ENCODE measurements at regions not wholly inside any gene's neighbourhood (a gene's known extent, or its start where the extent isn't known, plus 50 kb on each side); places are given as distances from the start of the nearest gene placed in this dataset.

DNA sequence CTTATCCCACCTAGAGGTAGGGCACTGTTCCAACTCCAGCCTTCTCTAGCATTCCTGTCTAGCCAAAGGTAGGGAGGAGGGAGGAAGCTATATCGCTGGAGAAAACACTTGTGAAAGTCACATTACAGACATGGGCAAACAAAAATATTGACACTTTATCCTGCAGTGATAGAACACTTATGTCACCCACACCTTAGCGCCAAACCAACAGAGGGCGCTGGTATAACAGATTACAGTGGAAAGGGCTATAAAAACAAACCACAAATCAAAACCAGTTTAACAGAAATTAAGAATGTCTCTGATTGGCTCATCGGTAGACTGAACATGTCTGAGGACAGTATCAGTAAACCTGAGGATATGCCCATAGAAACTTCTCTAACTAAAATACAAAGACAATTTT is 451.3 kb downstream of the TLL1 start:
- TF ChIP-seq TEAD4 (IDR thresholded peaks at IDR 0.05) (no peak), NFIC (IDR thresholded peaks at IDR 0.05) (no peak), RAD21 (IDR thresholded peaks at IDR 0.05; ENCODE audit: low read depth) (peak; percentile 52; the same call in 1 of the 2 replicates)

DNA sequence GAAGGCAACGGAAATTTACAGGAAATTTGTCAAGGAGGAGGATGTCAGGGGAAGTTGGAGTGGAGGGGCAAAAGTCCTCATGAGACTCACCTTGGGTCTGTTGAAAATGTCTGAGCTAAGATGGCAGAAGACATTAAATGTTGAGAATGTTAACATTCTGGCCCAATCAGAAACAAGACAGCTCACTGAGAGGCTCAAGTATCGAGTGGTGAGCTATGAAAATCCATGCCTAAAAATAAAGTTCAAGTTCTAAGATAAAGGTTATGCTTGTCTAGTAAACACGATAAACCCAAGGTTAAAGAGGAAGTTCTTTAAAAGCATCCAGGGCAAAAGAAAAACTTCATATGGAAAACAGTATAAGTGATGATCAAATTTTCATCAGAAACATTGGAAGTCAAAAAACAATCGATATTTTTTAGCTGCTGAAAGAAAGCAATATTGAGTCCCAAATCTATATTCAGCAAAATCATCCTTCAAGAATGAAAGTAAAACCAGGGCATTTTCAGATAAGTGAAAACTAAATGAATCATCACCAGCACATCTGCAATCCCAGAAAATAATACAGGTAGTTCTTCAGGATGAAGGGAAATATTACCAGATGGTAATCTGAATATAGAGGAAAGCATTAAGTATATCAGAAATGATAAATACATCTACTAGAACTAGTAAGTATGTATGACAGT is 462.4 kb downstream of the TLL1 start:
- TF ChIP-seq USF1 (IDR thresholded peaks at IDR 0.05) (no peak), CEBPB (IDR thresholded peaks at IDR 0.05) (no peak), EP300 (IDR thresholded peaks at IDR 0.05; ENCODE audit: borderline replicate concordance) (no peak), FOXM1 (IDR thresholded peaks at IDR 0.05; ENCODE audit: borderline replicate concordance, low read depth) (no peak), ZBTB7A (IDR thresholded peaks at IDR 0.05; ENCODE audit: low read depth) (no peak), TCF12 (IDR thresholded peaks at IDR 0.05; ENCODE audit: low read depth) (no peak), TAF1 (IDR thresholded peaks at IDR 0.05; ENCODE audit: low read depth) (no peak), CREB1 (IDR thresholded peaks at IDR 0.05; ENCODE audit: low read depth) (no peak), NFIC (IDR thresholded peaks at IDR 0.05) (no peak), RAD21 (IDR thresholded peaks at IDR 0.05; ENCODE audit: low read depth) (no peak), TEAD4 (IDR thresholded peaks at IDR 0.05) (no peak), EGR1 (IDR thresholded peaks at IDR 0.05) (no peak)
- TF ChIP-seq, protein P1, sequence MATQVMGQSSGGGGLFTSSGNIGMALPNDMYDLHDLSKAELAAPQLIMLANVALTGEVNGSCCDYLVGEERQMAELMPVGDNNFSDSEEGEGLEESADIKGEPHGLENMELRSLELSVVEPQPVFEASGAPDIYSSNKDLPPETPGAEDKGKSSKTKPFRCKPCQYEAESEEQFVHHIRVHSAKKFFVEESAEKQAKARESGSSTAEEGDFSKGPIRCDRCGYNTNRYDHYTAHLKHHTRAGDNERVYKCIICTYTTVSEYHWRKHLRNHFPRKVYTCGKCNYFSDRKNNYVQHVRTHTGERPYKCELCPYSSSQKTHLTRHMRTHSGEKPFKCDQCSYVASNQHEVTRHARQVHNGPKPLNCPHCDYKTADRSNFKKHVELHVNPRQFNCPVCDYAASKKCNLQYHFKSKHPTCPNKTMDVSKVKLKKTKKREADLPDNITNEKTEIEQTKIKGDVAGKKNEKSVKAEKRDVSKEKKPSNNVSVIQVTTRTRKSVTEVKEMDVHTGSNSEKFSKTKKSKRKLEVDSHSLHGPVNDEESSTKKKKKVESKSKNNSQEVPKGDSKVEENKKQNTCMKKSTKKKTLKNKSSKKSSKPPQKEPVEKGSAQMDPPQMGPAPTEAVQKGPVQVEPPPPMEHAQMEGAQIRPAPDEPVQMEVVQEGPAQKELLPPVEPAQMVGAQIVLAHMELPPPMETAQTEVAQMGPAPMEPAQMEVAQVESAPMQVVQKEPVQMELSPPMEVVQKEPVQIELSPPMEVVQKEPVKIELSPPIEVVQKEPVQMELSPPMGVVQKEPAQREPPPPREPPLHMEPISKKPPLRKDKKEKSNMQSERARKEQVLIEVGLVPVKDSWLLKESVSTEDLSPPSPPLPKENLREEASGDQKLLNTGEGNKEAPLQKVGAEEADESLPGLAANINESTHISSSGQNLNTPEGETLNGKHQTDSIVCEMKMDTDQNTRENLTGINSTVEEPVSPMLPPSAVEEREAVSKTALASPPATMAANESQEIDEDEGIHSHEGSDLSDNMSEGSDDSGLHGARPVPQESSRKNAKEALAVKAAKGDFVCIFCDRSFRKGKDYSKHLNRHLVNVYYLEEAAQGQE (IDR thresholded peaks at IDR 0.05; ENCODE audit: low read depth) = no peak

GRCh38 chr4:166341992-166342391 is 469.0 kb downstream of the TLL1 start:
- TF ChIP-seq FOXM1 (IDR thresholded peaks at IDR 0.05; ENCODE audit: borderline replicate concordance, low read depth) (no peak), RAD21 (IDR thresholded peaks at IDR 0.05; ENCODE audit: low read depth) (no peak), CREB1 (IDR thresholded peaks at IDR 0.05; ENCODE audit: low read depth) (no peak), USF1 (IDR thresholded peaks at IDR 0.05) (no peak), ZBTB7A (IDR thresholded peaks at IDR 0.05; ENCODE audit: low read depth) (no peak), YY1 (IDR thresholded peaks at IDR 0.05; ENCODE audit: low read depth) (no peak), TAF1 (IDR thresholded peaks at IDR 0.05; ENCODE audit: low read depth) (no peak), EGR1 (IDR thresholded peaks at IDR 0.05) (no peak), CEBPB (IDR thresholded peaks at IDR 0.05) (no peak), EP300 (IDR thresholded peaks at IDR 0.05; ENCODE audit: borderline replicate concordance) (no peak), TCF12 (IDR thresholded peaks at IDR 0.05; ENCODE audit: low read depth) (no peak), TEAD4 (IDR thresholded peaks at IDR 0.05) (no peak), NFIC (IDR thresholded peaks at IDR 0.05) (no peak)
- TF ChIP-seq, protein P2, sequence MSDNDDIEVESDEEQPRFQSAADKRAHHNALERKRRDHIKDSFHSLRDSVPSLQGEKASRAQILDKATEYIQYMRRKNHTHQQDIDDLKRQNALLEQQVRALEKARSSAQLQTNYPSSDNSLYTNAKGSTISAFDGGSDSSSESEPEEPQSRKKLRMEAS (IDR thresholded peaks at IDR 0.05) = no peak

DNA sequence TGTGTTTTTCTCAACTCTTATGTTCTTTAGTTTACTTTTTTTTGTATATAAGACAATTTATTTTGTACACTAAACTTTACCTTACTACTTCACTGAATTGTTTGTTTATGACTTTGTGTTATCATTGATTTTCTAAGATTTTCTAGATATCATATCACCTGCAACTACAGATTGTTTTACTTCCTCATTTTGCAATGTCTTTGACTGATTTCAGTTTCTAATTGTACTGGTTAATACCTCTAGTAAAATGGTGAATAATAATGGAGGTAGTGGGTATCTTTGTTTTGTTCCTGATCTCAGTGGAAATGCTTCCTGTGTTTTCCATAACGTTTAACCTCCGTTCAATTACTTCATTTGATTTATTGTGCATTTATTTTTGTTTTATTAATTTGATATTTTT is 490.2 kb downstream of the TLL1 start:
- TF ChIP-seq, protein P1 (IDR thresholded peaks at IDR 0.05; ENCODE audit: low read depth) = no peak
- TF ChIP-seq EGR1 (IDR thresholded peaks at IDR 0.05) (no peak), USF1 (IDR thresholded peaks at IDR 0.05) (no peak), YY1 (IDR thresholded peaks at IDR 0.05; ENCODE audit: low read depth) (no peak), CEBPB (IDR thresholded peaks at IDR 0.05) (no peak), NFIC (IDR thresholded peaks at IDR 0.05) (no peak), FOXM1 (IDR thresholded peaks at IDR 0.05; ENCODE audit: borderline replicate concordance, low read depth) (no peak), TAF1 (IDR thresholded peaks at IDR 0.05; ENCODE audit: low read depth) (no peak), RAD21 (IDR thresholded peaks at IDR 0.05; ENCODE audit: low read depth) (no peak), EP300 (IDR thresholded peaks at IDR 0.05; ENCODE audit: borderline replicate concordance) (no peak), TEAD4 (IDR thresholded peaks at IDR 0.05) (no peak), CREB1 (IDR thresholded peaks at IDR 0.05; ENCODE audit: low read depth) (no peak)
- TF ChIP-seq, protein P2 (IDR thresholded peaks at IDR 0.05) = no peak

GRCh38 chr4:166366012-166366411 is 493.0 kb downstream of the TLL1 start:
- TF ChIP-seq TAF1 (IDR thresholded peaks at IDR 0.05; ENCODE audit: low read depth) = no peak
- TF ChIP-seq ZBTB7A (IDR thresholded peaks at IDR 0.05; ENCODE audit: low read depth) = no peak
- no peak for TF ChIP-seq USF1 (IDR thresholded peaks at IDR 0.05)
- no peak for TF ChIP-seq EP300 (IDR thresholded peaks at IDR 0.05; ENCODE audit: borderline replicate concordance)
- no peak for TF ChIP-seq TEAD4 (IDR thresholded peaks at IDR 0.05)
- TF ChIP-seq, protein P2 (IDR thresholded peaks at IDR 0.05) = no peak
- no peak for TF ChIP-seq NFIC (IDR thresholded peaks at IDR 0.05)
- TF ChIP-seq, protein P1 (IDR thresholded peaks at IDR 0.05; ENCODE audit: low read depth) = no peak
- no peak for TF ChIP-seq EGR1 (IDR thresholded peaks at IDR 0.05)
- no peak for TF ChIP-seq FOXM1 (IDR thresholded peaks at IDR 0.05; ENCODE audit: borderline replicate concordance, low read depth)
- no peak for TF ChIP-seq TCF12 (IDR thresholded peaks at IDR 0.05; ENCODE audit: low read depth)
- TF ChIP-seq CEBPB (IDR thresholded peaks at IDR 0.05) = no peak

Data from Ishikawa (cell line).